ENCODE measurements at regions not wholly inside any gene's neighbourhood (a gene's known extent, or its start where the extent isn't known, plus 50 kb on each side); places are given as distances from the start of the nearest gene placed in this dataset.
"Not testable (repeated sequence)": the region's sequence is repeated elsewhere in the genome, so short reads cannot be mapped to it uniquely, and the experiment has no call there.

DNA sequence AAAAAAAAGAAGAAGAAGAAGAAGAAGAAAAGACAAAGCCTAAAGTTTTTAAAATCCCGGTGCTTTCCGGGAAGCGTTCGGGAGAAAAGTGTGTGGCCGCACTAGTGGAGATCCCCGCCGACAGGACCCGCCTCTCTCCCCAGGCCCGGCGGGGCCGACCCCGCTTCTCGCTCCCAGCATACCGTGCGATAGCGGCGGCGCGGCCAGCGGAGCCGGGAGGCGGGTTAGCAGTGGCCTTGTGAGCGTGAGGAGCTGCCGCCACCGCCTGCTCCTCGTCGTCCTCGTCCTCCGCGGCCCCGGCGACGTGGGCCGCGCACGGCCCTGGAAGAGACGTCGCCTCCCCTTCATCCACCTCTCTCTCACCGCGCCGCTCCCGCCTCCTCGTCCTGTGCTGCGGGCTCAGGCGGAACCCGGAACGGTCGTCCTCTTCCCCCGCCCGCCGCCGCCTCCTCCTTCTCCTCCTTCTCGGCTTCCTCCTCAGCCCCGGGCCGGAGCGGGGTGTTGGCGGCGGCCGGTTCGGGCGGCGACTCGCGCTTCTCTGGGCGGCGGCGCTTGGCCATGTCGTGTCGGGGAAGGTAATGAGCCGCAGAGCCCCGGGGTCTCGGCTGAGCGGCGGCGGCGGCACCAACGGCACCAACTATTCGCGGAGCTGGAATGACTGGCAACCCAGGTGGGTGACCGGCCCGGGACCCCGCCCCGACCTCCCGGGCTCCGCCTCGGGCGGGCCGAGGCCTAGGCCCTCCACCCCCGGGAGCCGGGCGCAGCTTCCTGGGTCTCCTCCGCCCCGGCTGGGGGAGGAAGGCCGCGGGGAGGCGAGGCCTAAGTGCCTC is 62.6 kb upstream of the CDR2 start:
- DNase-seq = peak; percentile 54

DNA sequence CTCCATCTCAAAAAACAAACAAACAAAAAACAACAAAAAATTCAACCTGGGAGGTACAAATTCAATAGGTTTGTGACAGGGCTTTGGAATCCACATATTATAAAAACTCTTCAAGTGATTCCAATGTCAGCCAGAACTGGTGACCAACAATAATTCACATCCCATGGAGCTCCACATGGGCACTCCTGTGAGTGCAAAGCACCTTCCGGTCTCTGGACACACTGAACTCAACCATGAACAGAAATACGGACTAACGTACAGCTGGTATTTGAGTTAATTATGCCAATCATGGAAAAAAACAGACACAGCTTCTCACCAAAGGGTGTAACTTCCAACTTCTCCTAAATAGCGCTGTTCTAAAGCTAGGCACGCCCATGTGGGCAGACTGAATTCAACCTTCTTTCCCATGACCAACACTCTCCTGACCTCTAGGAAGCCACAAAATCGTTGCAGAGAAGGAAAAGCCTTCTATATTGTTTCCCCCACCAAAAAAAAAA is 62.0 kb upstream of the CDR2 start:
- not testable (repeated sequence) for DNase-seq

DNA sequence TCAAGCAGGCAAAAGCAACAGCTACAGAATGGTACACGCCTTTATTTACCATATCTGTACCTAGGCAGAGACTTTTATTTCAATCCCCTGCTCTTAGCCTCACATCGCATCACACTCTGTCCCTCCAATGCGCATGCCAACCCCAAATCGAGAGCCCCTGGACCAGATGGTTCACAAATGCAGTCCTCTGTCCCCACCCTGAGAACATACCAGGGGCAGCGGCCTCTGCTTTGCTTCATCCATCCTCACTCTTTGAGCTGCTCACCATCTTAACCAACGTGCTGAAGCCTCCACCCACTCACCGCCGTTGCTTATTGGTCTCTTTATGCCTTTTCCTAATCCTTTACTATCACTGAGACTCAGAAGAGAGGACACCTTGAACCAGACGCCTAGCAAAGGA is 56.9 kb upstream of the CDR2 start:
- DNase-seq = not testable (repeated sequence)

DNA sequence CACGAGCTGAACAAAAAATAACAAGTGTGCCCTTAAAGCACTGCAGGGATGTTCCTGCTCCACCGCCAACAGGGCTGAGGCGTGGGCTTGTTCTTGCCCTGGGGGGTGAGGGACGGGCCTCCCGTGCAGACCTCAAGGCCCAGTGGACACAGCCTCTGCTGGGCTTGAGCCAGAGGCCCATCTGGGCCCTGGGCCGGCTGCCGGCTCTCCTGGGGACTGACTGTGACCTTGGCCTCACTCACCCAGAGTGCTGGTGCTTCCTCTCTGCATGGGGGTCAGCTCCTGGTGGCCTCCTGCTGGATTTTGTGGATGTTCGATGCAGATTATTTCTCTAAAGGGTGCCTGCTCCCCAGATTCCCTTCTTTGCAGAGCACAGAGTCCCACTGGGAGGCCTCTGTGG is 54.2 kb upstream of the CDR2 start:
- DNase-seq = no peak

DNA sequence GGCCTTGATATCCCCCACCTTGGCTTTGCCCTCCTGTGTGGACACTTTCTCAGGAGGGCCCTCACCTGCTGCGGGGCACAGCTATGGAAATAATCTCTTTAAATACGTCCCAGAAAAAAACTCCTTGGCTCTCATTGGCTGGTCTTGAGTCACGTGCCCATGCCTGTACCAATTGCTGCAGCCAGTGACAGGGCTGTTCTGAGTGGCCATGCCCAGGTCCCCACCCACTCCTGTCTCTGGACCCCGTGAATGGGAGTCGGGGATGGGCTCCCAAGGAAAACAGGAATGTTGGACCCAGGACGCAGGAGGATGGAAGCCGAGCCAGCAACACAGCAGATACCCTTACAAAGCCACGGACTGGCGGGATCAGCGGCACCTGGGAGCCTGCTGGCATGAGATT is 53.1 kb upstream of the CDR2 start:
- DNase-seq = no peak

DNA sequence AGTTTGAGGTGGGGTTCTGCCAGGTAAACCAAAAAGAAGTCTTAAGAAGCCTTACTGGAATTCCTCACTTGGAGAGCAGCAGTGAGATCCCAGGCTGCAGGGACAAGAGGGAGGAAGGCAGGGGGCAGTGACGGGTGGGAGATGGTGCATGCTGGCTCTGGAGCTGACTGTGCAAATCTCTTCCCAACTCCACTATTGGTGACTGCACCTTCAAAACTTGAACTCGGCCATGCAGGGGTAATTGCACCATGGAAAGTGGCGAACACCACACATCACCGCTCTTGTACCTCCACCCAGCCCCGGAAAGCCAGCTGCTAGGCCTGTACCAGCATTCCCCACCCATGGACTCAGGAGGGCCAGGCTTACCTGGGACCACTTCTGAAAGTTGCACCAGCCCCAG is 51.4 kb upstream of the CDR2 start:
- no peak for DNase-seq

DNA sequence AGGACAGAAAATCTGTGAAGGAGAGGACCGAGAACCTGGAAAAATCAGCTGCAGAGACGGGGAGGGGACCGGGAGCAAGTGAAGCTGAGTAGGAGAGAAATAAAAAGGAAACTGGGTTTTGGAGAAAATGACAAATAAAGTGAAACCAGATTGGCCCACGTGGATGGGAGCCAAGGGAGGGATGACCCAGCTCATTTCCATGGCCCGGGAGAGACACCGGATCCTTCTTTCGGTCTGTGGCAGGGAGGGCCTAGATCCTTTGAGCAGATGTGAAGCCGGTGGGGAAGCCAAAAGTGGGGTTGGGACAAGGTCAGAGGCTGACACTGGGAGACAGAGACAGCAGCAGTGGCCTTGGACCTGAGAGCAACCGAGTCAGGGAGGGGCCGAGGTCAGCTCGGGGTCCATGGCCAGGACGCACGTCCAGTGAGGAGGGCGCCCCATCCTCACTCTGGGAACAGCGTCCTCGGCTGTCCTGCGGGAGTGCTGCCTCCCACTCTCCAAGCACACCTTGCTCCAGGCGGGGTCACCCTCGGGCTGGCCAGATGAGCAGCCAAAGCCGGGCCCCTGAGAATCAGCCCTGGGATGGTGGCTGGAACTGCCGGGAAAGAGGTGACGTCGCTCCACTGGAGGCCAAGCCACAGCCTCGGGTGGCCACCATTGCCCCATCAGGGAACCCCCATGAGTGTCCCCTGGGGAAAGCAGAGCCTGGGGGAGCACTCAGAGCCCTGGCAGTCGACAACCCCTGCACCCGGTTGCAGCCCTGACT is 50.8 kb upstream of the CDR2 start:
- no peak for DNase-seq

DNA sequence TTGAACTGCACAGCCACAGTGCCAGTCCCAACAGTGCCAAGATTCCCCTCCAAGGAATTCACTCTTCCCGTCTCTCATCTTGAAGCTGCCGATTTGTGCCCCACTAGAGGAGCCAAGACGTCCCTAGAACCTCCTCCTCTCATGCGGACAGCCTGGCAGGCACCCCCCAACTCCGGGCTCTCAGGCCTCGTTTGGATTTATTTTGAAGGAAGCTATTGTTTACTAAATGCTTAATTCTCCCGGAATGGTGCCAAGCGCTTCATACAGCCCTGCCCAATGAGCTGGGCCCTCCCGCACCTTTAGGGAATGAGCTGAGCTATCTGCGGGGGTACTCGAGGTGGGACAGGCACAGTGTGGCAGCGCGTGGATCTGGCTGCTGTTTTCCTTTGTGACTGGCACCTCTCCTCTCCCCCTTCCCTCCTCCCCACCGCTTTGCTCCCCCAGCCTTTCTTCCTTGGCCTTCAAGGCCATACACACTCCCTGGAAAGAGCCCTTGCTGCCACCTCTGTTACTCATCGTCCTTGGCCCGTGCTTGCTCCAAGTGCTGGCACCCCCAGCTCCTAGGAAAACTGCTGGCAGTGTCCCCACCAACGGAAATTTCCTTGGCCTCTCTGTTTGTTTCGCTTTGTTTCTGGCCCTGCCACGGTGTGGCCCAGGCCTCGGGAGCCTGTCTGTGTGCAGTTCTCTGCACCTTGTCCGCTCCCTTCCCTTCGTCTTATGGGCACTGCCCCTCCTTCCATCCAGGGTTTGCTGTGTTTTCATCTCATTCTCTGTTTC is 49.9 kb upstream of the CDR2 start:
- DNase-seq = no peak
